Breast epithelium (tissue), 4 donors: ENCODE measurements at regions not wholly inside any gene's neighbourhood (a gene's known extent, or its start where the extent isn't known, plus 50 kb on each side); places are given as distances from the start of the nearest gene placed in this dataset.

Experiments
- DNase-seq, 2 donors: peaks; one replicate each; pipeline ENCODE4 v3.0.0-alpha.2; 2019; ENCODE audit warnings: low spot score in 2 of 2
- H3K27ac ChIP-seq, 2 donors: fragments of 200-600 bp; sonication (generic) in 1 of 2; one replicate each; pipeline ENCODE4 v1.5.1; 2016 to 2019; ENCODE audit warnings: mild to moderate bottlenecking in 1 of 2
- H3K27me3 ChIP-seq, 2 donors: fragments of 200-600 bp; sonication (generic) in 1 of 2; one replicate each; pipeline versions ENCODE4 v1.5.1 to v1.6.0; 2017 to 2019; ENCODE audit warnings: control low read depth in 1 of 2, mild to moderate bottlenecking in 1 of 2
- H3K36me3 ChIP-seq: fragments of 200-600 bp; one replicate; pipeline ENCODE4 v1.5.1; 2019
- H3K4me1 ChIP-seq, 2 donors: fragments of 200-600 bp; sonication (generic); one replicate each; pipeline ENCODE4 v1.5.1; 2016 to 2019; ENCODE audit warnings: control low read depth in 1 of 2
- H3K4me3 ChIP-seq, 3 donors: fragments of 200-600 bp; sonication (generic); 1 replicate in 2 of 3; 2 replicates in 1 of 3; pipeline ENCODE4 v1.5.1; 2016 to 2019; ENCODE audit warnings: mild to moderate bottlenecking in 3 of 3, moderate library complexity in 2 of 3
- H3K9me3 ChIP-seq, 2 donors: fragments of 200-600 bp; sonication (generic) in 1 of 2; one replicate each; pipeline ENCODE4 v1.5.1; 2016 to 2019; ENCODE audit warnings: control low read depth in 1 of 2
- POLR2A ChIP-seq: fragments of 450-650 bp; IDR thresholded peaks from one replicate; pipeline ENCODE4 v1.6.1; 2016; ENCODE audit warnings: antibody characterized with exemption, mild to moderate bottlenecking, moderate library complexity
- POLR2AphosphoS5 ChIP-seq, 3 donors: sonication (generic); formaldehyde crosslinking; IDR thresholded peaks; one replicate each; pipeline ENCODE4 v1.6.1; 2017; ENCODE audit warnings: antibody characterized with exemption in 3 of 3
- intact Hi-C: fragments of 100-400 bp; cut with DNase I; formaldehyde crosslinking; loops from one replicate; pipeline ENCODE4 v1.15.1; 2023; ENCODE audit warnings: low total_unique reads
- TF ChIP-seq, protein P1 (sequence below), 3 donors: fragments of 450-650 bp; IDR thresholded peaks; one replicate each; pipeline ENCODE4 v1.5.1; 2016 to 2017; ENCODE audit warnings: antibody characterized with exemption in 3 of 3, mild to moderate bottlenecking in 3 of 3, moderate library complexity in 3 of 3

DNA sequence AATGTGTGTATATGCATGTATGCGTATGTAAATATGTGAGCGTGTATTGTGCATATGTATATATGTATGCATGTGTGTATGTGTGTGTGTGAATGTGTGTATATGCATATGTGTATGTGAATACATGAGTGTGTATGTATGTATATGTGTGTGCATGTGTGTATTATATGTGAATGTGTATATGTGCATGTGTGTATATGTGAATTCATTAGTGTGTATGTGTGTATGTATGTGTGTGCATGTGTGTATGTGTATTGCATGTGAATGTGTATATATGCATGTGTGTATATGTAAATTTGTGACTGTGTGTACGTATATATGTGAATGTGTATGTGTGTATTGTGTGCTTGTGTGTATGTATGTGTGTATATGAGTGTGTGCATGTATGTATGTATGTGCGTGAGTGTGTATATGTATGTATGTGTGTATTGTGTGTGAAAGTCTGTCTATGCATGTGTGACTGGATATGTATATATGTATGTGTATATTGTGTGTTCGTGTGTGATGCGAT is 455.9 kb downstream of the TYW1 start:
- Histone ChIP-seq H3K4me3 (no peak overlapping the region), H3K36me3 (no peaks in the 10 kb centered on the region), H3K4me1 (no peaks in the 10 kb centered on the region), H3K27me3 (no peaks in the 10 kb centered on the region), H3K27ac (no peak overlapping the region), H3K9me3 (no peaks in the 10 kb centered on the region)
- TF ChIP-seq POLR2AphosphoS5 (IDR thresholded peaks at IDR 0.05) (no peak), POLR2A (no peak)
- TF ChIP-seq, protein P1, sequence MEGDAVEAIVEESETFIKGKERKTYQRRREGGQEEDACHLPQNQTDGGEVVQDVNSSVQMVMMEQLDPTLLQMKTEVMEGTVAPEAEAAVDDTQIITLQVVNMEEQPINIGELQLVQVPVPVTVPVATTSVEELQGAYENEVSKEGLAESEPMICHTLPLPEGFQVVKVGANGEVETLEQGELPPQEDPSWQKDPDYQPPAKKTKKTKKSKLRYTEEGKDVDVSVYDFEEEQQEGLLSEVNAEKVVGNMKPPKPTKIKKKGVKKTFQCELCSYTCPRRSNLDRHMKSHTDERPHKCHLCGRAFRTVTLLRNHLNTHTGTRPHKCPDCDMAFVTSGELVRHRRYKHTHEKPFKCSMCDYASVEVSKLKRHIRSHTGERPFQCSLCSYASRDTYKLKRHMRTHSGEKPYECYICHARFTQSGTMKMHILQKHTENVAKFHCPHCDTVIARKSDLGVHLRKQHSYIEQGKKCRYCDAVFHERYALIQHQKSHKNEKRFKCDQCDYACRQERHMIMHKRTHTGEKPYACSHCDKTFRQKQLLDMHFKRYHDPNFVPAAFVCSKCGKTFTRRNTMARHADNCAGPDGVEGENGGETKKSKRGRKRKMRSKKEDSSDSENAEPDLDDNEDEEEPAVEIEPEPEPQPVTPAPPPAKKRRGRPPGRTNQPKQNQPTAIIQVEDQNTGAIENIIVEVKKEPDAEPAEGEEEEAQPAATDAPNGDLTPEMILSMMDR (IDR thresholded peaks at IDR 0.05): no peak
- intact Hi-C loops: no loop called here
- no peak for DNase-seq

DNA sequence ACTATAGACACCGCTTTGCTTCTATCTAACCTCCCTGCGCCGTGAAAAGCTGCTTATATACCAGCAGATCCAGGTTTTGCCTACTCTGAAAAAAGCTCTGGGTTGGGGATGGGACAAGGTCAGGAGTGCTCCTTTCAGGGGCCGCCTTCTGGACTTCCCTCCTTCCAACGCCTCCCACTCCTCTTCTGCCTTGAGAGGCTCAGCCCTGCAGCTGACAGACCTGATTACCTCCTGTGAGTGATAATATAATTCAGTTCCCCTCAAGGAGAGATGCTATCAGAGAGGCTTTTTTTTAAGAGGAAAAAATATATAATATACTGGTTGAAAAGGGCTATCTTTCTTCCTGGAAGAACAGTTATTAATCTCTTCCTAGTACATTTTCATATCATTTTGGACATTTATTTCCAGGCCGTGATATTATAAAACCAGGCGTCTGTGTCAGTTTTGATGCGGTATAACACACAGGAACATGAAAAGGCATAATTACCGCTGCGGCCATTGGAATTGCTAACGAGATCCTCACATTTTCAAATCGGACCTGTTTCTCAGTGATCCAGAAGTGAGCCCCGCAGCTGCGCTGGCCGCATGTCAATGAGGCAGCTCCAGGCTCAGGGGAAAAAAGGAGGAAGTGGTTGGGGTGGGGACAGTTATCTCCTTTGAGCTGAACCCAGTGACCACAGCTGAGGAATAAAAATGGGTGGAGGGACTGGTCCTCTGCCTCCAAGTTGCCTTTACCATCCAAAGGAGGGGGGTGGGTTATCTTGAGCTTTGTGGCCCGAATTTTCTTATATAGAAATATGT is 457.1 kb downstream of the TYW1 start:
- TF ChIP-seq, protein P1 (IDR thresholded peaks at IDR 0.05): no peak
- TF ChIP-seq POLR2A (no peak), POLR2AphosphoS5 (IDR thresholded peaks at IDR 0.05) (no peak)

DNA sequence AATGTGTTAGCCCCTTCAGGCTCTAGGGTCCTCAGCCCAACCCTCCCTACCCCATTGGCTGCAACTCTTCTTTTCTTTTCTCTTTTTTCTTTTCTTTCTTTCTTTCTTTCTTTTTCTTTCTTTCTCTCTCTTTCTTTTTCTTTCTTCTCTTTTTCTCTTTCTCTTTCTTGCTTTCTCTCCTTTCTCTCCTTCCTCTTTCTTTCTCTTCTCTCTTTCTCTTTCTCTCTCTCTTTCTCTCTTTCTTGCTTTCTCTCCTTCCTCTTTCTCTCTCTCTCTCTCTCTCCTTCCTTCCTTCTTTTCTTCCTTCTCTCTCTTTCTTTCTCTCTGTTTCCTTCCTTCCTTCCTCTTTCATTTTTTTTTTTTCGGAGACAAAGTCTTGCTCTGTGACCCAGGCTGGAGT is 458.9 kb downstream of the TYW1 start:
- Histone ChIP-seq H3K4me1 (no peaks in the 10 kb centered on the region), H3K27me3 (no peaks in the 10 kb centered on the region), H3K4me3 (no peak overlapping the region), H3K27ac (no peak overlapping the region), H3K9me3 (peaks cover 0 to 9% of the 10 kb centered on the region in 2 donors), H3K36me3 (no peaks in the 10 kb centered on the region)
- intact Hi-C loops: no loop called here
- TF ChIP-seq POLR2A (no peak), POLR2AphosphoS5 (IDR thresholded peaks at IDR 0.05) (no peak)
- TF ChIP-seq, protein P1 (IDR thresholded peaks at IDR 0.05): no peak
- no peak for DNase-seq

More for the DNA sequence above, 457.1 kb downstream of the TYW1 start:
- H3K4me3 ChIP-seq: no peak overlapping the region
- H3K27me3 ChIP-seq: no peaks in the 10 kb centered on the region
- no peak for DNase-seq
- H3K27ac ChIP-seq: no peak overlapping the region
- intact Hi-C loops: no loop called here
- H3K36me3 ChIP-seq: no peaks in the 10 kb centered on the region
- no peaks in the 10 kb centered on the region for H3K4me1 ChIP-seq
- peaks cover 0 to under 1% of the 10 kb centered on the region in 2 donors for H3K9me3 ChIP-seq

DNA sequence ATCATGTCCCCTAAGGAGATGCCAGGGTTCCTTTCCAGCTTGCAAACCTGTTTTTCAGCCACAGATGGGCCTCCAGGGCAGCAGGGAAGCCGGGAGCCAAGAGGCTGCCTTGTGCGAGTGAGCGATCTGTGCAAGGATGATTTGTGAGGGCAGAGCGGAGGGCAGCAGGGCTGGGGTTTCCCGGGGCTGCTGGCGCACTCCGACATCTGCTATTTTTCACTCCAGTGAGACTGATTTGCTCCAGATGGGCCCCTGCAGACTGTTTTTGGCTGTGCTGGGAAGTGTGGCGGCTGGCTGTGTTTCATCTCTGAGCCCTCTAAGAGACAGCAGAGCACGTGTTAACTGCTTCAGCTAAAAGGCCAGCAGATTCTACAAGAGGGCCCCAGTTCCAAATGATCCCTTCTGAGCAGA is 466.2 kb downstream of the TYW1 start:
- H3K27ac ChIP-seq: peak overlapping the region; percentile 44 to 58
- peak overlapping the region in 1 of 3 donors; percentile 15 for H3K4me3 ChIP-seq
- H3K9me3 ChIP-seq: peaks cover 6 to 9% of the 10 kb centered on the region in 2 donors
- TF ChIP-seq POLR2A (no peak), POLR2AphosphoS5 (IDR thresholded peaks at IDR 0.05) (peak in 1 of 3 donors; percentile 17)
- TF ChIP-seq, protein P1 (IDR thresholded peaks at IDR 0.05): no peak
- H3K4me1 ChIP-seq: peaks cover 0 to 12% of the 10 kb centered on the region in 2 donors
- H3K27me3 ChIP-seq: no peaks in the 10 kb centered on the region
- DNase-seq: peak in 1 of 2 donors; percentile 49
- intact Hi-C loops: no loop called here
- no peaks in the 10 kb centered on the region for H3K36me3 ChIP-seq

DNA sequence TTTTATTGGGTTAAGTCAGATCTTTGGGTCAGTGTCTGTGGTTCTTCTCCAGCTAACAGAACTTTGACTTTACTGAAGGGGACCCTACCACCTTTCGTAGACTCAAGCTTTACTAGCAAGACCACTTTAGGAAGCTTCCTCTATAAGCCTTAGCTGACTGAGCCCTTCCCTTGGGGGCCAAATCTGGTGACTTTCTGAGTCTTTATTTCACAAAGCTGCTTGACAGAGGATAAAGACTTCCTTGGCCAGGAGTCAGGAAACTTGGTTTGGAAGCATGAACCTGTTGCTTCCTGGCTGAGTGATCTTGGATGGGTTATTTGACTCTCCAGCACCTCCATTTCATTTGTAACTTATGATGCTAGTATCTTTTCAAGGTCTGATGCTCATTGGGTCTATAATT is 466.7 kb downstream of the TYW1 start:
- intact Hi-C loops: no loop called here
- peaks cover 0 to 12% of the 10 kb centered on the region in 2 donors for H3K4me1 ChIP-seq
- H3K27ac ChIP-seq: peak overlapping the region; percentile 44 to 58
- H3K27me3 ChIP-seq: no peaks in the 10 kb centered on the region
- TF ChIP-seq, protein P1 (IDR thresholded peaks at IDR 0.05): no peak
- TF ChIP-seq POLR2AphosphoS5 (IDR thresholded peaks at IDR 0.05) (no peak), POLR2A (no peak)
- H3K36me3 ChIP-seq: no peaks in the 10 kb centered on the region
- H3K9me3 ChIP-seq: peaks cover 6 to 9% of the 10 kb centered on the region in 2 donors
- no peak for DNase-seq
- H3K4me3 ChIP-seq: no peak overlapping the region
